ENCODE measurements at regions not wholly inside any gene's neighbourhood (a gene's known extent, or its start where the extent isn't known, plus 50 kb on each side); places are given as distances from the start of the nearest gene placed in this dataset.

DNA sequence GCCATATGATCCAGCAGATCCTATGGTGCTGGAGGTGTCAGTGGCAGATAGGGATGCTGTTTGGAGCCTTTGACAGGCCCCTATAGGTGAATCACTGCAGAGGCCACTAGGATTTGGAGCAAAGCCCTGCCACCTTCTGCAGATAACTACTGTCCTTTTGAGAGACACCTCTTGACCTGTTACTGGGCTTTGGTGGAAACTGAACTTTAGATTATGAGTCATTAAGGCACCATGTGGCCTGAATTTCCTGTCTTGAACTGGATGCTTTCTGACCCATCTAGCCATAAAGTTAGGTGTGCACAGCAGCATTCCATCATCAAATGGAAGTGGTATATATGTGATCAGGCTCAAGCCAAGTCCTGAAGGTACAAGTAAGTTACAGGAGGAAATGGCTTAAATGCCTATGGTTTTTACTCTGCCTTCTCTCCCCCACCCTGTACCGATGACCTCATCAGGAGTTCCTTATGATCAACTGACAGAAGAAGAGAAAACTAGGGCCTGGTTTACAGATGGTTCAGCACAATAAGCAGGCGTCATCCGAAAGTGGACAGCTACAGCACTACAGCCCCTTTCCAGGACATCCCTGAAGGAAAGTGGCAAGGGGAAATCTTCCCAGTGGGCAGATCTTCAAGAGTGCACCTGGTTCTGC lies 565.6 kb upstream of the AGTR1 start:
- H3K4me2 ChIP-seq (ENCODE audit: control insufficient read depth, extremely low read depth, insufficient read depth, low read depth, low read length): no peak overlapping the region
- no peaks in the 10 kb centered on the region for H3K27me3 ChIP-seq (ENCODE audit: control insufficient read depth, extremely low read depth, insufficient read depth, low read length)
- no peak overlapping the region for H3K4me3 ChIP-seq (ENCODE audit: control insufficient read depth in 2 of 3, extremely low read depth in 1 of 3, insufficient read depth in 2 of 3, low read depth in 1 of 3, low read length in 3 of 3)
- no peaks in the 10 kb centered on the region for H3K4me1 ChIP-seq (ENCODE audit: control insufficient read depth, extremely low read depth, insufficient read depth, low read length)
- no peaks in the 10 kb centered on the region for H4K20me1 ChIP-seq (ENCODE audit: control insufficient read depth, extremely low read depth, insufficient read depth, low read length)
- TF ChIP-seq CTCF (optimal IDR thresholded peaks at IDR 0.05 in 1 of 3, IDR thresholded peaks at IDR 0.05 in 1 of 3, conservative IDR thresholded peaks at IDR 0.05 in 1 of 3; ENCODE audit: extremely low read depth in 1 of 3, insufficient read depth in 2 of 3, low read length in 3 of 3) (no peak), EZH2 (IDR thresholded peaks at IDR 0.05; ENCODE audit: low read length) (no peak)
- no peaks in the 10 kb centered on the region for H3K79me2 ChIP-seq (ENCODE audit: control insufficient read depth, insufficient read depth, low read length)
- H2AFZ ChIP-seq (ENCODE audit: control insufficient read depth, low read length): no peak overlapping the region
- H3K27ac ChIP-seq (ENCODE audit: control insufficient read depth, insufficient read depth, low read length): no peak overlapping the region
- H3K9ac ChIP-seq (ENCODE audit: control insufficient read depth, extremely low read depth, insufficient read depth, low read length): no peak overlapping the region
- FAIRE-seq: no peak
- no peaks in the 10 kb centered on the region for H3K9me1 ChIP-seq (ENCODE audit: control insufficient read depth, extremely low read depth, insufficient read depth, low read length)
- dilution Hi-C loops (cut with MboI; ENCODE audit: extremely low pct_ligation_motif_present, low sequenced_read_pairs): no loop called here
- DNase-seq (ENCODE audit: low read depth, low spot score): no peak
- no peaks in the 10 kb centered on the region for H3K9me3 ChIP-seq (ENCODE audit: control insufficient read depth, low read depth, low read length)
- no peaks in the 10 kb centered on the region for H3K36me3 ChIP-seq (ENCODE audit: control insufficient read depth in 2 of 2, extremely low read depth in 1 of 2, insufficient read depth in 2 of 2, low read length in 2 of 2)

DNA sequence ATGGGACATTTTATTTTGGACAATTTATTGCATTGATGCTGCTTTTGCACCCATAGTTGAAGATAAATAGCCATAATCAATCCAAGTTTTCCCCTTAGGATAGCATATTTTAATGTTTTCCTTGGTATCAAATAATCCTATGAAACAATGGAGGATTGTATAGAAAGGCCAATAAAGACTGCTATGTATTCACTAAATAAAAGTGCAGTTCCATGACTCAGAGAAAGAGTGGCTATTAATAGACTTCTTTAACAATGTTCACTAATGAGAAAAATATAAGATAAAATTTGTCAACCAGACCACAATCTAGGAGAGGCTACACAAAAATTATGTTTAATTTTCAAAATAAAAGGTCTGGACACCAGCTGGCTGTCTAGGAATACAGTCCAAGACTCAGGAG lies 560.9 kb upstream of the AGTR1 start:
- Histone ChIP-seq H3K36me3 (ENCODE audit: control insufficient read depth in 2 of 2, extremely low read depth in 1 of 2, insufficient read depth in 2 of 2, low read length in 2 of 2) (no peaks in the 10 kb centered on the region), H2AFZ (ENCODE audit: control insufficient read depth, low read length) (no peak overlapping the region), H3K27me3 (ENCODE audit: control insufficient read depth, extremely low read depth, insufficient read depth, low read length) (no peaks in the 10 kb centered on the region), H3K9me3 (ENCODE audit: control insufficient read depth, low read depth, low read length) (no peaks in the 10 kb centered on the region), H3K27ac (ENCODE audit: control insufficient read depth, insufficient read depth, low read length) (no peak overlapping the region), H3K4me3 (ENCODE audit: control insufficient read depth in 2 of 3, extremely low read depth in 1 of 3, insufficient read depth in 2 of 3, low read depth in 1 of 3, low read length in 3 of 3) (no peak overlapping the region), H4K20me1 (ENCODE audit: control insufficient read depth, extremely low read depth, insufficient read depth, low read length) (no peaks in the 10 kb centered on the region), H3K4me2 (ENCODE audit: control insufficient read depth, extremely low read depth, insufficient read depth, low read depth, low read length) (no peak overlapping the region), H3K9ac (ENCODE audit: control insufficient read depth, extremely low read depth, insufficient read depth, low read length) (no peak overlapping the region), H3K9me1 (ENCODE audit: control insufficient read depth, extremely low read depth, insufficient read depth, low read length) (no peaks in the 10 kb centered on the region), H3K79me2 (ENCODE audit: control insufficient read depth, insufficient read depth, low read length) (no peaks in the 10 kb centered on the region), H3K4me1 (ENCODE audit: control insufficient read depth, extremely low read depth, insufficient read depth, low read length) (no peaks in the 10 kb centered on the region)
- FAIRE-seq (no peak), DNase-seq (ENCODE audit: low read depth, low spot score) (no peak)
- dilution Hi-C loops (cut with MboI; ENCODE audit: extremely low pct_ligation_motif_present, low sequenced_read_pairs): no loop called here
- TF ChIP-seq CTCF (optimal IDR thresholded peaks at IDR 0.05 in 1 of 3, IDR thresholded peaks at IDR 0.05 in 1 of 3, conservative IDR thresholded peaks at IDR 0.05 in 1 of 3; ENCODE audit: extremely low read depth in 1 of 3, insufficient read depth in 2 of 3, low read length in 3 of 3) (no peak), EZH2 (IDR thresholded peaks at IDR 0.05; ENCODE audit: low read length) (no peak)

Measured in keratinocyte (primary cell).